ENCODE measurements at regions not wholly inside any gene's neighbourhood (a gene's known extent, or its start where the extent isn't known, plus 50 kb on each side); places are given as distances from the start of the nearest gene placed in this dataset.

DNA sequence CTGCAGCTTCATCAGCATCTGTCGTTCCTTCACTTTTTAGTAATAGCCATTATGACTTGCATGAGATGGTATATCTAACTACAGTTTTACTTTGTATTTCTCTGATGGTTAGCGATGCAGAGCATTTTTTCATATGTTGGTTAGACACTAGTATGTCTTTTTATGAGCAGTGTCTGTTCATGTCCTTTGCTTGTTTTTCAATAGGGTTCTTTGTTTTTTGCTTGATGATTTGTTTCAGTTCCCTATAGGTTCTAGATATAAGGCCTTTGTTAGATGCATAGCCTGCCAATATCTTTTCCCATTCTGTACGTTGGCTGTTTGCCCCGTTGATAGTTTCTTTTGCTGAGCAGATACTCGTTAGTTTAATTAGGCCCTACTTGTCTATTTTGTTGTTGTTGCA lies 487.2 kb upstream of the BCHE start:
- no peak overlapping the region for H3K27ac Mint-ChIP-seq
- Histone ChIP-seq H3K27ac (ENCODE audit: low read length in 2 of 2) (no peak overlapping the region), H3K79me2 (ENCODE audit: control insufficient read depth, insufficient read depth, low read length) (no peaks in the 10 kb centered on the region), H3K9me3 (ENCODE audit: control extremely low read depth in 1 of 3, control insufficient read depth in 2 of 3, insufficient read depth in 1 of 3, low read length in 2 of 3) (peaks cover 0 to 2% (median 0%) of the 10 kb centered on the region in 3 donors), H3K4me2 (replicated peaks; ENCODE audit: low read depth, low read length, poor library complexity, severe bottlenecking) (no peak overlapping the region), H3K4me3 (ENCODE audit: control extremely low read depth in 1 of 5, extremely low read depth in 1 of 5, insufficient read depth in 1 of 5, low read depth in 2 of 5, low read length in 4 of 5) (no peak overlapping the region), H3K4me1 (ENCODE audit: control insufficient read depth in 2 of 2, insufficient read depth in 2 of 2, low read length in 2 of 2) (no peaks in the 10 kb centered on the region), H2AFZ (ENCODE audit: insufficient read depth, low read depth, low read length, poor library complexity, severe bottlenecking) (no peak overlapping the region), H3K27me3 (replicated peaks in 1 of 4; ENCODE audit: control extremely low read depth in 1 of 4, control insufficient read depth in 3 of 4, insufficient read depth in 4 of 4, low read length in 3 of 4) (no peaks in the 10 kb centered on the region), H3K36me3 (replicated peaks in 1 of 2; ENCODE audit: control extremely low read depth in 1 of 2, control insufficient read depth in 1 of 2, extremely low read depth in 1 of 2, insufficient read depth in 2 of 2, low read length in 1 of 2) (no peaks in the 10 kb centered on the region), H4K20me1 (ENCODE audit: control insufficient read depth, insufficient read depth, low read length, poor library complexity, severe bottlenecking) (no peaks in the 10 kb centered on the region), H3K9ac (ENCODE audit: low read length) (no peak overlapping the region)
- DNase-seq (no peak), ATAC-seq (ENCODE audit: low read depth) (no peak)
- 100% methylated on average over 3 of the region's 5 CpGs for WGBS (ENCODE audit: insufficient coverage)
- intact Hi-C loops (cut with micrococcal nuclease) = no loop called here
- H3K4me3 Mint-ChIP-seq = no peak overlapping the region
- ChIA-PET POLR2A (no interaction called here), CTCF (no interaction called here)
- no peaks in the 10 kb centered on the region for H3K4me1 Mint-ChIP-seq
- no peak for TF ChIP-seq EZH2 (IDR thresholded peaks at IDR 0.05; ENCODE audit: borderline replicate concordance, insufficient read depth, low read depth, low read length, poor library complexity, severe bottlenecking)
- TF ChIP-seq, protein P1, sequence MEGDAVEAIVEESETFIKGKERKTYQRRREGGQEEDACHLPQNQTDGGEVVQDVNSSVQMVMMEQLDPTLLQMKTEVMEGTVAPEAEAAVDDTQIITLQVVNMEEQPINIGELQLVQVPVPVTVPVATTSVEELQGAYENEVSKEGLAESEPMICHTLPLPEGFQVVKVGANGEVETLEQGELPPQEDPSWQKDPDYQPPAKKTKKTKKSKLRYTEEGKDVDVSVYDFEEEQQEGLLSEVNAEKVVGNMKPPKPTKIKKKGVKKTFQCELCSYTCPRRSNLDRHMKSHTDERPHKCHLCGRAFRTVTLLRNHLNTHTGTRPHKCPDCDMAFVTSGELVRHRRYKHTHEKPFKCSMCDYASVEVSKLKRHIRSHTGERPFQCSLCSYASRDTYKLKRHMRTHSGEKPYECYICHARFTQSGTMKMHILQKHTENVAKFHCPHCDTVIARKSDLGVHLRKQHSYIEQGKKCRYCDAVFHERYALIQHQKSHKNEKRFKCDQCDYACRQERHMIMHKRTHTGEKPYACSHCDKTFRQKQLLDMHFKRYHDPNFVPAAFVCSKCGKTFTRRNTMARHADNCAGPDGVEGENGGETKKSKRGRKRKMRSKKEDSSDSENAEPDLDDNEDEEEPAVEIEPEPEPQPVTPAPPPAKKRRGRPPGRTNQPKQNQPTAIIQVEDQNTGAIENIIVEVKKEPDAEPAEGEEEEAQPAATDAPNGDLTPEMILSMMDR (IDR thresholded peaks at IDR 0.05) = no peak
- no peaks in the 10 kb centered on the region for H3K9me3 Mint-ChIP-seq (ENCODE audit: insufficient read depth)
- no peaks in the 10 kb centered on the region for H3K27me3 Mint-ChIP-seq

DNA sequence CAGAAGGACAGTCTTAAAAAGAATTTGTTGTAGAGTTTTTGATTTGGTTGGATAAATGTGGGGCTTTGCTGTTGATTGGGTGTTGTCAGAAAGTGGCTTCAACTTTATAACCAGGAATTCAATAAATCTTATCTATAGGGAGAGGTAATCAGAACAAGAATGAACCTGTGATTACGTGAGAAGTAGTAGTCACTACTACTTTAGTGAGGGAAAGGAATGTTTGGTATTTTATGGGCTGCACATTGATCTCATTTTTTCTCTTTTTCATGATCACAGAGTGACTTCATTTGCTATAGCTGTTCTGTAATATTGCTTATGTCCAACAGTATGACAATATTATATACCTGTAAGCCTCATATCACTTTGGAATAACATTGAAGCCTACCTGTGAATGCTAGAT lies 485.2 kb upstream of the BCHE start:
- ChIA-PET POLR2A (no interaction called here), CTCF (no interaction called here)
- Histone ChIP-seq H3K4me2 (replicated peaks; ENCODE audit: low read depth, low read length, poor library complexity, severe bottlenecking) (no peak overlapping the region), H3K27me3 (replicated peaks in 1 of 4; ENCODE audit: control extremely low read depth in 1 of 4, control insufficient read depth in 3 of 4, insufficient read depth in 4 of 4, low read length in 3 of 4) (no peaks in the 10 kb centered on the region), H3K79me2 (ENCODE audit: control insufficient read depth, insufficient read depth, low read length) (no peaks in the 10 kb centered on the region), H4K20me1 (ENCODE audit: control insufficient read depth, insufficient read depth, low read length, poor library complexity, severe bottlenecking) (no peaks in the 10 kb centered on the region), H3K36me3 (replicated peaks in 1 of 2; ENCODE audit: control extremely low read depth in 1 of 2, control insufficient read depth in 1 of 2, extremely low read depth in 1 of 2, insufficient read depth in 2 of 2, low read length in 1 of 2) (no peaks in the 10 kb centered on the region), H3K9ac (ENCODE audit: low read length) (no peak overlapping the region), H3K27ac (ENCODE audit: low read length in 2 of 2) (no peak overlapping the region), H3K4me1 (ENCODE audit: control insufficient read depth in 2 of 2, insufficient read depth in 2 of 2, low read length in 2 of 2) (no peaks in the 10 kb centered on the region), H2AFZ (ENCODE audit: insufficient read depth, low read depth, low read length, poor library complexity, severe bottlenecking) (no peak overlapping the region), H3K4me3 (ENCODE audit: control extremely low read depth in 1 of 5, extremely low read depth in 1 of 5, insufficient read depth in 1 of 5, low read depth in 2 of 5, low read length in 4 of 5) (no peak overlapping the region), H3K9me3 (ENCODE audit: control extremely low read depth in 1 of 3, control insufficient read depth in 2 of 3, insufficient read depth in 1 of 3, low read length in 2 of 3) (peaks cover 0 to 2% (median 0%) of the 10 kb centered on the region in 3 donors)
- Mint-ChIP-seq H3K4me3 (no peak overlapping the region), H3K4me1 (no peaks in the 10 kb centered on the region), H3K27ac (no peak overlapping the region), H3K27me3 (no peaks in the 10 kb centered on the region), H3K9me3 (ENCODE audit: insufficient read depth) (no peaks in the 10 kb centered on the region)
- no peak for TF ChIP-seq EZH2 (IDR thresholded peaks at IDR 0.05; ENCODE audit: borderline replicate concordance, insufficient read depth, low read depth, low read length, poor library complexity, severe bottlenecking)
- TF ChIP-seq, protein P1 (IDR thresholded peaks at IDR 0.05) = no peak
- DNase-seq (no peak), ATAC-seq (ENCODE audit: low read depth) (no peak)
- intact Hi-C loops (cut with micrococcal nuclease) = no loop called here
- no CpG with 5 or more reads among the region's 1 CpG for WGBS (ENCODE audit: insufficient coverage)
